CD4-positive, CD25-positive, alpha-beta regulatory T cell (primary cell): ENCODE measurements at regions not wholly inside any gene's neighbourhood (a gene's known extent, or its start where the extent isn't known, plus 50 kb on each side); places are given as distances from the start of the nearest gene placed in this dataset.

Source experiments
- ATAC-seq, 2 donors: fragments of 150-1000 bp; cut with Tn5 transposase; one replicate each; pipeline ENCODE4 v1.10.0; 2021; ENCODE audit warnings: low read depth in 2 of 2, moderate number of reproducible peaks in 2 of 2, moderate library complexity in 1 of 2
- DNase-seq, 3 donors: peaks; one replicate each; pipeline versions ENCODE4 v3.0.0 to v3.0.0-alpha.2; 2012 to 2022; ENCODE audit warnings: mixed read lengths in 1 of 3
- H3K27ac ChIP-seq: one replicate; pipeline ENCODE4 v1.7.0; 2013; ENCODE audit warnings: mild to moderate bottlenecking, low read length; ENCODE audit not compliant: insufficient read depth, poor library complexity, severe bottlenecking
- H3K27me3 ChIP-seq: one replicate; pipeline ENCODE4 v1.7.0; 2013; ENCODE audit warnings: low read length; ENCODE audit not compliant: control insufficient read depth, insufficient read depth
- H3K36me3 ChIP-seq: one replicate; pipeline ENCODE4 v1.7.0; 2013; ENCODE audit warnings: mild to moderate bottlenecking, low read length, moderate library complexity; ENCODE audit not compliant: control insufficient read depth, insufficient read depth
- H3K4me1 ChIP-seq: 2 replicates; pipeline ENCODE4 v1.7.0; 2013; ENCODE audit warnings: mild to moderate bottlenecking, low read length; ENCODE audit not compliant: insufficient read depth, control insufficient read depth, poor library complexity, severe bottlenecking
- H3K4me3 ChIP-seq: one replicate; pipeline ENCODE4 v1.7.0; 2013; ENCODE audit warnings: low read depth, mild to moderate bottlenecking, low read length, moderate library complexity
- H3K9me3 ChIP-seq, 2 experiments: 1 replicate in 1 of 2; 2 replicates in 1 of 2; pipeline ENCODE4 v1.7.0; 2013; ENCODE audit warnings: low read length in 2 of 2, mild to moderate bottlenecking in 1 of 2, moderate library complexity in 1 of 2; ENCODE audit not compliant: control insufficient read depth in 2 of 2
- H3K27ac Mint-ChIP-seq, 3 donors: one replicate each; pipeline ENCODE4 v1.8.0; 2020 to 2022; ENCODE audit warnings: mild to moderate bottlenecking in 3 of 3, mixed read lengths in 3 of 3, moderate library complexity in 2 of 3
- H3K27me3 Mint-ChIP-seq: one replicate; pipeline ENCODE4 v1.8.0; 2022; ENCODE audit warnings: mild to moderate bottlenecking, mixed read lengths
- H3K36me3 Mint-ChIP-seq: one replicate; pipeline ENCODE4 v1.8.0; 2020; ENCODE audit warnings: mixed read lengths
- H3K4me1 Mint-ChIP-seq, 4 donors: one replicate each; pipeline ENCODE4 v1.8.0; 2020 to 2022; ENCODE audit warnings: mixed read lengths in 4 of 4, mild to moderate bottlenecking in 1 of 4
- H3K4me3 Mint-ChIP-seq, 4 donors: one replicate each; pipeline ENCODE4 v1.8.0; 2020 to 2022; ENCODE audit warnings: mild to moderate bottlenecking in 4 of 4, mixed read lengths in 4 of 4, moderate library complexity in 3 of 4
- H3K9me3 Mint-ChIP-seq, 7 donors: one replicate each; pipeline ENCODE4 v1.8.0; 2020 to 2022; ENCODE audit warnings: mixed read lengths in 7 of 7, mild to moderate bottlenecking in 3 of 7, moderate library complexity in 2 of 7

DNA sequence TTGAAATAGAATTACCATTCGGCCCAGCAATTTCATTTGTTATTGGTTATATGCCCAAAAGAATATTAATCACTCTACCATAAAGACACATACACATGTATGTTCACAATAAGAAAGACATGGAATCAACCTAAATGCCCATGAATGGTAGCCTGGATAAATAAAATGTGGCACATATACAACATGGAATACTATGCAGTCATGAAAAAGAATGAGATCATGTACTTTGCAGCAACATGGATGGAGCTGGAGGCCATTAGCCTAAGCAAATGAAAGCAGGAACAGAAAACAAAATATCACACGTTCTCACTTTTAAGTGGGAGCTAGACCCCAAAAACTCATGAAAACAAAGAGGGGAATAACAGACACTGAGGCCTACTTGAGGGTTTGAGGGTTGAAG is 52.6 kb upstream of the RNGTT start:
- H3K4me1 ChIP-seq, result no peaks in the 10 kb centered on the region
- H3K9me3 Mint-ChIP-seq, result peaks cover 0 to 9% (median 3%) of the 10 kb centered on the region in 7 donors

DNA sequence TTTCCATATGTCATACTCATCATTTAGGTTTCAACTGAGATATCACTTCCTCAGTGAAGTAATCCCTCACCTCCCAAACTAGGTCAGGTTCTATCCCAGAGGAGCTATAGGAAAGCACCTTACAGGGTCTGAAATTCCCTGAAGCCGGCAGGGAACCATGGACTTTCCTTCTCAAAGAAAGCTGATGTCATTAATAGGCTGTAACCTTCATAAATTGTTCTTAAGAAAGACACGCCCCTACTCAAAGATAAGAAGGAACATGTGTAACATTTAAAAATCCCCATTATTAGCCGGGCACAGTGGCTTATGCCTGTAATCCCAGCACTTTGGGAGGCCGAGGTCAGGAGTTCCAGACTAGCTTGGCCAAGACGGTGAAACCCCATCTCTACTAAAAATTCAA is 50.0 kb upstream of the RNGTT start:
- H3K36me3 ChIP-seq, result no peaks in the 10 kb centered on the region
- H3K9me3 Mint-ChIP-seq, result peaks cover 0 to 9% (median 3%) of the 10 kb centered on the region in 7 donors
- peaks cover 0 to 1% (median under 1%) of the 10 kb centered on the region in 4 donors for H3K4me1 Mint-ChIP-seq
- H3K36me3 Mint-ChIP-seq, result peaks cover 3% of the 10 kb centered on the region
- no peak overlapping the region for H3K4me3 Mint-ChIP-seq
- H3K4me1 ChIP-seq, result no peaks in the 10 kb centered on the region
- H3K27ac Mint-ChIP-seq, result no peak overlapping the region
- H3K27ac ChIP-seq, result no peak overlapping the region
- no peak overlapping the region for H3K4me3 ChIP-seq
- H3K27me3 ChIP-seq, result no peaks in the 10 kb centered on the region
- H3K9me3 ChIP-seq, result no peaks in the 10 kb centered on the region
- H3K27me3 Mint-ChIP-seq, result peaks cover 13% of the 10 kb centered on the region
- ATAC-seq, result no peak
- no peak for DNase-seq

More for the DNA sequence above, 52.6 kb upstream of the RNGTT start:
- no peak for ATAC-seq
- H3K27ac ChIP-seq, result no peak overlapping the region
- H3K4me3 ChIP-seq, result no peak overlapping the region
- no peaks in the 10 kb centered on the region for H3K27me3 ChIP-seq
- no peaks in the 10 kb centered on the region for H3K9me3 ChIP-seq
- H3K27ac Mint-ChIP-seq, result no peak overlapping the region
- H3K4me1 Mint-ChIP-seq, result no peaks in the 10 kb centered on the region
- no peak for DNase-seq
- peaks cover 9% of the 10 kb centered on the region for H3K27me3 Mint-ChIP-seq
- peaks cover 3% of the 10 kb centered on the region for H3K36me3 Mint-ChIP-seq
- no peak overlapping the region for H3K4me3 Mint-ChIP-seq
- no peaks in the 10 kb centered on the region for H3K36me3 ChIP-seq
